Natural killer cell (primary cell): ENCODE measurements at regions not wholly inside any gene's neighbourhood (a gene's known extent, or its start where the extent isn't known, plus 50 kb on each side); places are given as distances from the start of the nearest gene placed in this dataset.

ENCODE experiments used
- ATAC-seq, 3 donors: fragments of 150-1000 bp in 2 of 3; fragments of 200-7000 bp in 1 of 3; cut with Tn5 transposase; 1 replicate in 1 of 3; 2 replicates in 2 of 3; pipeline ENCODE4 v1.10.0; 2021; ENCODE audit warnings: mild to moderate bottlenecking in 2 of 3, moderate library complexity in 2 of 3
- DNase-seq, 2 donors: peaks; one replicate each; pipeline versions ENCODE4 v3.0.0 to v3.0.0-alpha.2; 2013 to 2021; ENCODE audit warnings: mixed read lengths in 1 of 2
- H3K27ac ChIP-seq: one replicate; pipeline ENCODE4 v1.5.1; 2013; ENCODE audit warnings: mild to moderate bottlenecking, low read length
- H3K27me3 ChIP-seq: one replicate; pipeline ENCODE4 v1.6.1; 2013; ENCODE audit warnings: low read length; ENCODE audit not compliant: control insufficient read depth, insufficient read depth
- H3K36me3 ChIP-seq: one replicate; pipeline ENCODE4 v1.6.1; 2013; ENCODE audit warnings: low read length; ENCODE audit not compliant: control insufficient read depth, insufficient read depth
- H3K4me1 ChIP-seq: one replicate; pipeline ENCODE4 v1.6.1; 2013; ENCODE audit warnings: low read length; ENCODE audit not compliant: control insufficient read depth, insufficient read depth
- H3K4me3 ChIP-seq: one replicate; pipeline ENCODE4 v1.5.1; 2013; ENCODE audit warnings: low read length
- H3K9me3 ChIP-seq: one replicate; pipeline ENCODE4 v1.6.1; 2013; ENCODE audit warnings: low read length; ENCODE audit not compliant: control insufficient read depth, insufficient read depth
- H3K27ac Mint-ChIP-seq, 2 donors: one replicate each; pipeline ENCODE4 v1.8.0; 2022; ENCODE audit warnings: mild to moderate bottlenecking in 2 of 2, mixed read lengths in 2 of 2, moderate library complexity in 1 of 2
- H3K27me3 Mint-ChIP-seq, 2 donors: one replicate each; pipeline ENCODE4 v1.8.0; 2022; ENCODE audit warnings: low read depth in 2 of 2, mixed read lengths in 2 of 2
- H3K36me3 Mint-ChIP-seq: one replicate; pipeline ENCODE4 v1.8.0; 2022; ENCODE audit warnings: mixed read lengths
- H3K4me1 Mint-ChIP-seq, 2 donors: one replicate each; pipeline ENCODE4 v1.8.0; 2022; ENCODE audit warnings: mixed read lengths in 2 of 2
- H3K4me3 Mint-ChIP-seq: one replicate; pipeline ENCODE4 v1.8.0; 2022; ENCODE audit warnings: mild to moderate bottlenecking, moderate library complexity, mixed read lengths
- H3K9me3 Mint-ChIP-seq, 2 donors: one replicate each; pipeline ENCODE4 v1.8.0; 2022; ENCODE audit warnings: mixed read lengths in 2 of 2
- CTCF ChIP-seq: fragments of 200-600 bp; IDR thresholded peaks from one replicate; pipeline ENCODE4 v1.8.0; 2022; ENCODE audit warnings: antibody characterized with exemption
- WGBS: methylation state at CpG from one replicate; pipeline ENCODE4 v1.1.7; 2013; ENCODE audit warnings: missing lambda C conversion rate; ENCODE audit not compliant: insufficient coverage; 5-methylcytosine and 5-hydroxymethylcytosine counted together
- intact Hi-C: fragments of 100-400 bp; cut with micrococcal nuclease; formaldehyde crosslinking; loops from one replicate; pipeline ENCODE4 v1.14.2; 2022

- no peak for TF ChIP-seq CTCF
- no peaks in the 10 kb centered on the region for H3K27me3 Mint-ChIP-seq
- H3K4me1 Mint-ChIP-seq, result no peaks in the 10 kb centered on the region
- no peak overlapping the region for H3K27ac Mint-ChIP-seq
- ATAC-seq (no peak), DNase-seq (no peak)
- no peak overlapping the region for H3K27ac ChIP-seq
- H3K4me3 Mint-ChIP-seq, result no peak overlapping the region
- no peak overlapping the region for H3K4me3 ChIP-seq
- intact Hi-C loops, result no loop called here
- H3K9me3 ChIP-seq, result no peaks in the 10 kb centered on the region
- H3K27me3 ChIP-seq, result no peaks in the 10 kb centered on the region
- no peaks in the 10 kb centered on the region for H3K36me3 Mint-ChIP-seq
- 88% methylated on average over 6 of the region's 6 CpGs for WGBS
- peaks cover 13 to 27% of the 10 kb centered on the region in 2 donors for H3K9me3 Mint-ChIP-seq
- H3K4me1 ChIP-seq, result no peaks in the 10 kb centered on the region
- no peaks in the 10 kb centered on the region for H3K36me3 ChIP-seq
Observed at GRCh38 chr1:190019717-190020116, 457.9 kb downstream of the BRINP3 start.

GRCh38 chr1:190022709-190023108, 455.0 kb downstream of the BRINP3 start:
- no peak for TF ChIP-seq CTCF
- Mint-ChIP-seq H3K27ac (no peak overlapping the region), H3K9me3 (peaks cover 8 to 22% of the 10 kb centered on the region in 2 donors), H3K27me3 (no peaks in the 10 kb centered on the region), H3K4me1 (no peaks in the 10 kb centered on the region), H3K36me3 (no peaks in the 10 kb centered on the region), H3K4me3 (no peak overlapping the region)
- Histone ChIP-seq H3K4me3 (no peak overlapping the region), H3K9me3 (no peaks in the 10 kb centered on the region), H3K4me1 (no peaks in the 10 kb centered on the region), H3K27ac (no peak overlapping the region), H3K36me3 (no peaks in the 10 kb centered on the region), H3K27me3 (no peaks in the 10 kb centered on the region)
- intact Hi-C loops, result no loop called here
- DNase-seq (no peak), ATAC-seq (no peak)
- WGBS, result 80% methylated on average over 1 of the region's 3 CpGs

- no peaks in the 10 kb centered on the region for H3K4me1 Mint-ChIP-seq
- H3K27me3 ChIP-seq, result no peaks in the 10 kb centered on the region
- no CpG with 5 or more reads among the region's 1 CpG for WGBS
- H3K4me1 ChIP-seq, result no peaks in the 10 kb centered on the region
- peaks cover 6 to 11% of the 10 kb centered on the region in 2 donors for H3K9me3 Mint-ChIP-seq
- no peaks in the 10 kb centered on the region for H3K36me3 Mint-ChIP-seq
- H3K4me3 ChIP-seq, result no peak overlapping the region
- H3K4me3 Mint-ChIP-seq, result no peak overlapping the region
- no peak overlapping the region for H3K27ac ChIP-seq
- ATAC-seq (no peak), DNase-seq (no peak)
- no peak for TF ChIP-seq CTCF
- H3K27ac Mint-ChIP-seq, result no peak overlapping the region
- H3K36me3 ChIP-seq, result no peaks in the 10 kb centered on the region
- no peaks in the 10 kb centered on the region for H3K9me3 ChIP-seq
- intact Hi-C loops, result no loop called here
- no peaks in the 10 kb centered on the region for H3K27me3 Mint-ChIP-seq
Observed at GRCh38 chr1:190029441-190029840, 448.2 kb downstream of the BRINP3 start.

- H3K27ac ChIP-seq, result no peak overlapping the region
- intact Hi-C loops, result no loop called here
- H3K36me3 ChIP-seq, result no peaks in the 10 kb centered on the region
- no peaks in the 10 kb centered on the region for H3K27me3 Mint-ChIP-seq
- no peaks in the 10 kb centered on the region for H3K9me3 ChIP-seq
- no peak overlapping the region for H3K4me3 ChIP-seq
- no peak overlapping the region for H3K4me3 Mint-ChIP-seq
- no peaks in the 10 kb centered on the region for H3K4me1 ChIP-seq
- peaks cover 13 to 30% of the 10 kb centered on the region in 2 donors for H3K9me3 Mint-ChIP-seq
- H3K27me3 ChIP-seq, result no peaks in the 10 kb centered on the region
- TF ChIP-seq CTCF, result no peak
- 95% methylated on average over 1 of the region's 1 CpG for WGBS
- H3K36me3 Mint-ChIP-seq, result peaks cover 20% of the 10 kb centered on the region
- no peak for ATAC-seq
- no peak overlapping the region for H3K27ac Mint-ChIP-seq
- no peaks in the 10 kb centered on the region for H3K4me1 Mint-ChIP-seq
- no peak for DNase-seq
Observed at GRCh38 chr1:190043655-190044054, 434.0 kb downstream of the BRINP3 start.
